WTC11 (cell line): ENCODE measurements at regions not wholly inside any gene's neighbourhood (a gene's known extent, or its start where the extent isn't known, plus 50 kb on each side); places are given as distances from the start of the nearest gene placed in this dataset.

Experiments
- ATAC-seq: fragments of 200-7000 bp; cut with Tn5 transposase; 2 replicates; pipeline ENCODE4 v1.10.0; 2021; ENCODE audit warnings: mild to moderate bottlenecking, moderate library complexity
- CTCF ChIA-PET: fragments of 300-600 bp; sonication (Branson Sonifier 250); formaldehyde crosslinking; loops from one replicate; lab custom pipeline; 2021; ENCODE audit warnings: antibody characterized with exemption; lab: Charles Lee
- POLR2A ChIA-PET: fragments of 350-600 bp; sonication (Branson Sonifier 250); formaldehyde crosslinking; loops from one replicate; lab custom pipeline; 2021; ENCODE audit warnings: antibody characterized with exemption; lab: Charles Lee
- DNase-seq: peaks from one replicate; pipeline ENCODE4 v3.0.0; 2021; ENCODE audit warnings: low spot score
- H3K27ac Mint-ChIP-seq: 2 replicates; pipeline ENCODE4 v1.8.0; 2021; ENCODE audit warnings: mixed read lengths
- H3K27me3 Mint-ChIP-seq: 2 replicates; pipeline ENCODE4 v1.8.0; 2021; ENCODE audit warnings: low read depth, mild to moderate bottlenecking, moderate library complexity, mixed read lengths
- H3K36me3 Mint-ChIP-seq: 2 replicates; pipeline ENCODE4 v1.8.0; 2021; ENCODE audit warnings: mixed read lengths
- H3K4me1 Mint-ChIP-seq: 2 replicates; pipeline ENCODE4 v1.8.0; 2022; ENCODE audit warnings: mixed read lengths
- H3K4me3 Mint-ChIP-seq: 2 replicates; pipeline ENCODE4 v1.8.0; 2021; ENCODE audit warnings: mild to moderate bottlenecking, moderate library complexity, mixed read lengths
- H3K9me3 Mint-ChIP-seq: 2 replicates; pipeline ENCODE4 v1.8.0; 2021; ENCODE audit warnings: mixed read lengths
- AFF4 ChIP-seq: sonication (generic); formaldehyde crosslinking; IDR thresholded peaks from 2 replicates; pipeline ENCODE4 v1.8.1; 2023; ENCODE audit warnings: mild to moderate bottlenecking, missing genetic modification reagents, borderline replicate concordance
- ARID4B ChIP-seq: sonication (generic); formaldehyde crosslinking; IDR thresholded peaks from 2 replicates; pipeline ENCODE4 v1.8.0; 2023; ENCODE audit warnings: missing genetic modification reagents, mild to moderate bottlenecking, borderline replicate concordance
- ATF6 ChIP-seq: sonication (generic); formaldehyde crosslinking; IDR thresholded peaks from 2 replicates; pipeline ENCODE4 v1.8.1; 2023; ENCODE audit warnings: mild to moderate bottlenecking, missing genetic modification reagents
- EMX1 ChIP-seq: fragments of 250-450 bp; sonication (Bioruptor Pico); IDR thresholded peaks from 2 replicates; pipeline ENCODE4 v1.8.0; 2021; ENCODE audit warnings: mild to moderate bottlenecking
- ESRRA ChIP-seq: sonication (generic); formaldehyde crosslinking; IDR thresholded peaks from 2 replicates; pipeline ENCODE4 v1.8.1; 2022; ENCODE audit warnings: mild to moderate bottlenecking, missing genetic modification reagents, borderline replicate concordance
- FOXK1 ChIP-seq: sonication (generic); formaldehyde crosslinking; IDR thresholded peaks from 2 replicates; pipeline ENCODE4 v1.8.0; 2022; ENCODE audit warnings: mild to moderate bottlenecking, moderate library complexity, missing genetic modification reagents
- GRHL2 ChIP-seq: fragments of 250-450 bp; sonication (Bioruptor Pico); IDR thresholded peaks from 2 replicates; pipeline ENCODE4 v1.8.0; 2022; ENCODE audit warnings: mild to moderate bottlenecking, moderate library complexity; ENCODE audit not compliant: insufficient replicate concordance, severe bottlenecking
- KAT7 ChIP-seq: sonication (generic); formaldehyde crosslinking; IDR thresholded peaks from 2 replicates; pipeline ENCODE4 v1.8.1; 2023; ENCODE audit warnings: missing genetic modification reagents, mild to moderate bottlenecking, borderline replicate concordance
- MXD4 ChIP-seq: fragments of 250-450 bp; sonication (Bioruptor Pico); IDR thresholded peaks from 2 replicates; pipeline ENCODE4 v1.8.0; 2021; ENCODE audit warnings: mild to moderate bottlenecking, moderate library complexity, borderline replicate concordance
- PREB ChIP-seq: sonication (generic); formaldehyde crosslinking; IDR thresholded peaks from 2 replicates; pipeline ENCODE4 v1.8.1; 2022; ENCODE audit warnings: mild to moderate bottlenecking, missing genetic modification reagents, moderate library complexity, borderline replicate concordance
- PRRX2 ChIP-seq: fragments of 250-450 bp; sonication (Bioruptor Pico); IDR thresholded peaks from 2 replicates; pipeline ENCODE4 v1.8.0; 2021; ENCODE audit warnings: mild to moderate bottlenecking
- SOX15 ChIP-seq: fragments of 250-450 bp; sonication (Bioruptor Pico); IDR thresholded peaks from 2 replicates; pipeline ENCODE4 v1.9.0; 2021; ENCODE audit warnings: mild to moderate bottlenecking
- TEAD1 ChIP-seq: sonication (generic); formaldehyde crosslinking; IDR thresholded peaks from 2 replicates; pipeline ENCODE4 v1.8.0; 2022; ENCODE audit warnings: mild to moderate bottlenecking, missing genetic modification reagents
- TP53 ChIP-seq: sonication (generic); formaldehyde crosslinking; IDR thresholded peaks from 2 replicates; pipeline ENCODE4 v1.8.1; 2023; ENCODE audit warnings: mild to moderate bottlenecking, missing genetic modification reagents
- ZNF121 ChIP-seq: sonication (generic); formaldehyde crosslinking; IDR thresholded peaks from 2 replicates; pipeline ENCODE4 v1.8.0; 2023; ENCODE audit warnings: missing genetic modification reagents
- ZNF263 ChIP-seq: sonication (generic); formaldehyde crosslinking; IDR thresholded peaks from 2 replicates; pipeline ENCODE4 v1.8.1; 2022; ENCODE audit warnings: low read depth, mild to moderate bottlenecking, moderate library complexity, missing genetic modification reagents
- ZNF317 ChIP-seq: sonication (generic); formaldehyde crosslinking; IDR thresholded peaks from 2 replicates; pipeline ENCODE4 v1.8.1; 2023; ENCODE audit warnings: low read depth, mild to moderate bottlenecking, moderate library complexity, missing genetic modification reagents, borderline replicate concordance
- ZNF416 ChIP-seq: fragments of 250-450 bp; sonication (Bioruptor Pico); IDR thresholded peaks from 2 replicates; pipeline ENCODE4 v1.9.0; 2021; ENCODE audit warnings: mild to moderate bottlenecking, inconsistent platforms
- ZNF423 ChIP-seq: fragments of 250-450 bp; sonication (Bioruptor Pico); IDR thresholded peaks from 2 replicates; pipeline ENCODE4 v2.1.2; 2022; ENCODE audit warnings: mild to moderate bottlenecking, moderate library complexity
- ZNF512 ChIP-seq: sonication (generic); formaldehyde crosslinking; IDR thresholded peaks from 2 replicates; pipeline ENCODE4 v1.8.1; 2022; ENCODE audit warnings: missing genetic modification reagents, borderline replicate concordance
- ZNF671 ChIP-seq: fragments of 250-450 bp; sonication (Bioruptor Pico); IDR thresholded peaks from 2 replicates; pipeline ENCODE4 v1.8.0; 2021; ENCODE audit warnings: mild to moderate bottlenecking

GRCh38 chr14:76923431-76924370 lies 97.5 kb downstream of the LRRC74A start (continued):
- no peak for TF ChIP-seq AFF4
- no peak for TF ChIP-seq KAT7 (CRISPR knock-in tag)
- TF ChIP-seq TEAD1 (CRISPR knock-in tag): 0 out of 2 replicates have a peak, but pooled peaks have one; percentile 29
- no peak for TF ChIP-seq ZNF423 (CRISPR knock-in tag)
- TF ChIP-seq ATF6 (CRISPR knock-in tag): no peak
- no peak for TF ChIP-seq ZNF671 (CRISPR knock-in tag)
- TF ChIP-seq ESRRA (CRISPR knock-in tag): no peak
- TF ChIP-seq TP53 (CRISPR knock-in tag): no peak
- no peak for TF ChIP-seq ZNF121
- TF ChIP-seq FOXK1 (CRISPR knock-in tag): 0 out of 2 replicates have a peak, but pooled peaks have one; percentile 21
- TF ChIP-seq ZNF416 (CRISPR knock-in tag): no peak

GRCh38 chr14:76922584-76922983 lies 96.4 kb downstream of the LRRC74A start:
- no peak for TF ChIP-seq KAT7 (CRISPR knock-in tag)
- no peak for TF ChIP-seq PRRX2 (CRISPR knock-in tag)
- TF ChIP-seq TEAD1 (CRISPR knock-in tag): no peak
- TF ChIP-seq ARID4B (CRISPR knock-in tag): no peak
- TF ChIP-seq EMX1 (CRISPR knock-in tag): no peak
- no peak for TF ChIP-seq GRHL2 (CRISPR knock-in tag)
- TF ChIP-seq ZNF263 (CRISPR knock-in tag): 0 out of 2 replicates have a peak, but pooled peaks have one; percentile 14
- TF ChIP-seq PREB: no peak
- no peak for TF ChIP-seq SOX15 (CRISPR knock-in tag)
- TF ChIP-seq ZNF512 (CRISPR knock-in tag): peak; percentile 92
- no peak for TF ChIP-seq ZNF317
- no peak for TF ChIP-seq MXD4 (CRISPR knock-in tag)
- TF ChIP-seq, all 79 proteins: peak for 2
- ChIA-PET POLR2A (interaction anchor here (0.7 to 1.4 kb wide), 3 partner anchors 39 to 105 kb away, joined by 3 to 5 read pairs (median 4); no protein-coding TSS in a partner anchor), CTCF (interaction anchor here (0.7 to 17.3 kb wide), 4 partner anchors 9 to 130 kb away, joined by 3 to 196 read pairs (median 18); no protein-coding TSS in a partner anchor)
- no peaks in the 10 kb centered on the region for H3K27me3 Mint-ChIP-seq
- H3K36me3 Mint-ChIP-seq: no peaks in the 10 kb centered on the region
- no peak for ATAC-seq
- peak overlapping the region; percentile 39; the same call in 1 of the 2 replicates for H3K27ac Mint-ChIP-seq
- no peaks in the 10 kb centered on the region for H3K9me3 Mint-ChIP-seq
- DNase-seq: no peak
- H3K4me1 Mint-ChIP-seq: peaks cover 93% of the 10 kb centered on the region
- H3K4me3 Mint-ChIP-seq: no peak overlapping the region
